ENCODE measurements at regions not wholly inside any gene's neighbourhood (a gene's known extent, or its start where the extent isn't known, plus 50 kb on each side); places are given as distances from the start of the nearest gene placed in this dataset.

GRCh38 chr4:108240366-108240765 lies 71.6 kb upstream of the LEF1 start:
- Histone ChIP-seq H3K27ac (no peak overlapping the region), H3K27me3 (no peaks in the 10 kb centered on the region), H3K36me3 (no peaks in the 10 kb centered on the region), H3K4me1 (no peaks in the 10 kb centered on the region), H3K4me3 (no peak overlapping the region), H3K9me3 (no peaks in the 10 kb centered on the region)
- TF ChIP-seq, protein P1, sequence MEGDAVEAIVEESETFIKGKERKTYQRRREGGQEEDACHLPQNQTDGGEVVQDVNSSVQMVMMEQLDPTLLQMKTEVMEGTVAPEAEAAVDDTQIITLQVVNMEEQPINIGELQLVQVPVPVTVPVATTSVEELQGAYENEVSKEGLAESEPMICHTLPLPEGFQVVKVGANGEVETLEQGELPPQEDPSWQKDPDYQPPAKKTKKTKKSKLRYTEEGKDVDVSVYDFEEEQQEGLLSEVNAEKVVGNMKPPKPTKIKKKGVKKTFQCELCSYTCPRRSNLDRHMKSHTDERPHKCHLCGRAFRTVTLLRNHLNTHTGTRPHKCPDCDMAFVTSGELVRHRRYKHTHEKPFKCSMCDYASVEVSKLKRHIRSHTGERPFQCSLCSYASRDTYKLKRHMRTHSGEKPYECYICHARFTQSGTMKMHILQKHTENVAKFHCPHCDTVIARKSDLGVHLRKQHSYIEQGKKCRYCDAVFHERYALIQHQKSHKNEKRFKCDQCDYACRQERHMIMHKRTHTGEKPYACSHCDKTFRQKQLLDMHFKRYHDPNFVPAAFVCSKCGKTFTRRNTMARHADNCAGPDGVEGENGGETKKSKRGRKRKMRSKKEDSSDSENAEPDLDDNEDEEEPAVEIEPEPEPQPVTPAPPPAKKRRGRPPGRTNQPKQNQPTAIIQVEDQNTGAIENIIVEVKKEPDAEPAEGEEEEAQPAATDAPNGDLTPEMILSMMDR (IDR thresholded peaks at IDR 0.05), result no peak
- ATAC-seq (peak in 1 of 4 donors; percentile 42), FAIRE-seq (no peak), DNase-seq (no peak)
- intact Hi-C loops (cut with DNase I), result no loop called here

- intact Hi-C loops (cut with DNase I), result no loop called here
- FAIRE-seq, result no peak
- TF ChIP-seq, protein P1 (IDR thresholded peaks at IDR 0.05), result no peak
These were observed 69.0 kb upstream of the LEF1 start for GRCh38 chr4:108237693-108238092.

GRCh38 chr4:108236264-108236663 lies 67.5 kb upstream of the LEF1 start:
- TF ChIP-seq, protein P1 (IDR thresholded peaks at IDR 0.05), result no peak
- DNase-seq (no peak), FAIRE-seq (no peak), ATAC-seq (no peak)
- H3K27me3 ChIP-seq, result no peaks in the 10 kb centered on the region
- no peaks in the 10 kb centered on the region for H3K4me1 ChIP-seq
- no peaks in the 10 kb centered on the region for H3K36me3 ChIP-seq
- H3K9me3 ChIP-seq, result no peaks in the 10 kb centered on the region
- H3K4me3 ChIP-seq, result no peak overlapping the region
- H3K27ac ChIP-seq, result no peak overlapping the region
- intact Hi-C loops (cut with DNase I), result no loop called here

More at GRCh38 chr4:108237693-108238092, 69.0 kb upstream of the LEF1 start:
- Histone ChIP-seq H3K9me3 (no peaks in the 10 kb centered on the region), H3K36me3 (no peaks in the 10 kb centered on the region), H3K27me3 (no peaks in the 10 kb centered on the region), H3K4me3 (no peak overlapping the region), H3K27ac (no peak overlapping the region), H3K4me1 (no peaks in the 10 kb centered on the region)
- ATAC-seq, result no peak
- 36 to 54% methylated on average over 1 of the region's 1 CpG for WGBS, 2 donors
- no peak for DNase-seq

DNA sequence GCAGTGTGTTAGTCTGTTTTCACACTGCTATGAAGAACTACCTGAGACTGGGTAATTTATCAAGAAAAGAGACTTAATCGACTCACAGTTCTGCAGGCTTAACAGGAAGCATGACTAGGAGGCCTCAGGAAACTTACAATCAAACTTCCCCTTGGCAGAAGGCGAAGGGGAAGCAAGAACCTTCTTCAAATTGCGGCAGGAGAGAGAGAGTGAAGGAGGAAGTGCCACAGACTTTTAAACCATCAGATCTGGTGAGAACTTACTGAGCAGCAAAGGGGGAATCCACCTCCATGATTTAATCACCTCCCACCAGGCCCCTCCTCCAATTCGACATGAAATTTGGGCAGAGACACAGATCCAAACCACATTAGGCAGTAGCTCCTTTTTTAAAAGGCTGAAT lies 59.2 kb upstream of the LEF1 start:
- TF ChIP-seq, protein P1 (IDR thresholded peaks at IDR 0.05), result no peak
- Histone ChIP-seq H3K9me3 (no peaks in the 10 kb centered on the region), H3K36me3 (no peaks in the 10 kb centered on the region), H3K27me3 (no peaks in the 10 kb centered on the region), H3K27ac (no peak overlapping the region), H3K4me1 (no peaks in the 10 kb centered on the region), H3K4me3 (no peak overlapping the region)
- ATAC-seq (no peak), FAIRE-seq (no peak), DNase-seq (no peak)
- 62 to 70% methylated on average over 4 of the region's 4 CpGs for WGBS, 2 donors
- intact Hi-C loops (cut with DNase I), result no loop called here

DNA sequence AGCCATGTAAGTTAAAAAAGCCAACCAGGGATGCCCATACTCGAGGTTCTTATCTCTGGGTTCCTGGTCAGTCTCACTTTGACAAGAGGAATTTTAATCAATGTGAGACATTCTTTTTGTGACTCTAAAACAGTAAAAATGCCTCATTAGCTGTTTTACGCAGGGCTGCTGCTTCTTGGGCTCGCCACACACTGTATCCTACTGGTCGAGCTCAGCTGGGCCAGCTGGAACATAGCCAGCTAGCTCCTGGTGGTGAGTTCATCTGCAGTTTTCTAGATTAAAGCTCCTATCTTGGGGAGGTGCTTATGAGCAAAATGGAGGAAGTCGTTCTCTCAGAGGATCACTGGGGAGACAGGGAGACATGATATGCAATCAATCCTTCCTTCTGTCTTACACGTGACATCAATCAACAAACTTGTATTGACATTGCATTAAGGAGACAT lies 55.9 kb upstream of the LEF1 start:
- no peak overlapping the region for H3K4me3 ChIP-seq
- TF ChIP-seq, protein P1 (IDR thresholded peaks at IDR 0.05), result no peak
- DNase-seq (peak in 5 of 6 donors; percentile 7 to 54 (median 33)), FAIRE-seq (no peak), ATAC-seq (peak in 2 of 4 donors; percentile 28 to 48)
- H3K4me1 ChIP-seq, result no peaks in the 10 kb centered on the region
- H3K27ac ChIP-seq, result no peak overlapping the region
- H3K9me3 ChIP-seq, result no peaks in the 10 kb centered on the region
- H3K27me3 ChIP-seq, result no peaks in the 10 kb centered on the region
- intact Hi-C loops (cut with DNase I), result no loop called here
- H3K36me3 ChIP-seq, result no peaks in the 10 kb centered on the region
- WGBS, 2 donors, result 14 to 22% methylated on average over 6 of the region's 6 CpGs
